Tibial nerve (tissue), 4 donors: ENCODE measurements at regions not wholly inside any gene's neighbourhood (a gene's known extent, or its start where the extent isn't known, plus 50 kb on each side); places are given as distances from the start of the nearest gene placed in this dataset.

ENCODE experiments used
- CTCF ChIP-seq, 5 experiments: fragments of 200-600 bp in 3 of 5; fragments of 450-650 bp in 2 of 5; sonication (generic) in 3 of 5; IDR thresholded peaks; one replicate each; pipeline ENCODE4 v1.5.1; 2016 to 2019; ENCODE audit warnings: antibody characterized with exemption in 5 of 5, mild to moderate bottlenecking in 3 of 5, moderate library complexity in 2 of 5
- EP300 ChIP-seq, 2 donors: sonication (generic); formaldehyde crosslinking; IDR thresholded peaks; one replicate each; pipeline ENCODE4 v1.6.1; 2017; ENCODE audit warnings: antibody characterized with exemption in 2 of 2, mild to moderate bottlenecking in 1 of 2

GRCh38 chr3:64799606-64800005 lies 111.8 kb upstream of the ADAMTS9 start:
- TF ChIP-seq CTCF (IDR thresholded peaks at IDR 0.05), result no peak
- TF ChIP-seq EP300 (IDR thresholded peaks at IDR 0.05), result no peak
